ENCODE measurements at regions not wholly inside any gene's neighbourhood (a gene's known extent, or its start where the extent isn't known, plus 50 kb on each side); places are given as distances from the start of the nearest gene placed in this dataset.

GRCh38 chr3:147903026-147903425 is 493.9 kb downstream of the ZIC1 start:
- no peak for DNase-seq
- no peaks in the 10 kb centered on the region for H3K4me1 ChIP-seq
- 49 to 56% (median 51%) methylated on average over 4 of the region's 4 CpGs for WGBS, 3 donors
- intact Hi-C loops (cut with DNase I), result no loop called here
- H3K36me3 ChIP-seq (ENCODE audit: insufficient read depth in 1 of 2, low read depth in 1 of 2), result no peaks in the 10 kb centered on the region
- no peaks in the 10 kb centered on the region for H3K9me3 ChIP-seq
- no peak overlapping the region for H3K4me3 ChIP-seq
- TF ChIP-seq, protein P1, sequence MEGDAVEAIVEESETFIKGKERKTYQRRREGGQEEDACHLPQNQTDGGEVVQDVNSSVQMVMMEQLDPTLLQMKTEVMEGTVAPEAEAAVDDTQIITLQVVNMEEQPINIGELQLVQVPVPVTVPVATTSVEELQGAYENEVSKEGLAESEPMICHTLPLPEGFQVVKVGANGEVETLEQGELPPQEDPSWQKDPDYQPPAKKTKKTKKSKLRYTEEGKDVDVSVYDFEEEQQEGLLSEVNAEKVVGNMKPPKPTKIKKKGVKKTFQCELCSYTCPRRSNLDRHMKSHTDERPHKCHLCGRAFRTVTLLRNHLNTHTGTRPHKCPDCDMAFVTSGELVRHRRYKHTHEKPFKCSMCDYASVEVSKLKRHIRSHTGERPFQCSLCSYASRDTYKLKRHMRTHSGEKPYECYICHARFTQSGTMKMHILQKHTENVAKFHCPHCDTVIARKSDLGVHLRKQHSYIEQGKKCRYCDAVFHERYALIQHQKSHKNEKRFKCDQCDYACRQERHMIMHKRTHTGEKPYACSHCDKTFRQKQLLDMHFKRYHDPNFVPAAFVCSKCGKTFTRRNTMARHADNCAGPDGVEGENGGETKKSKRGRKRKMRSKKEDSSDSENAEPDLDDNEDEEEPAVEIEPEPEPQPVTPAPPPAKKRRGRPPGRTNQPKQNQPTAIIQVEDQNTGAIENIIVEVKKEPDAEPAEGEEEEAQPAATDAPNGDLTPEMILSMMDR (IDR thresholded peaks at IDR 0.05), result no peak
- no peak overlapping the region for H3K27ac ChIP-seq
- ATAC-seq, result no peak
- H3K27me3 ChIP-seq (ENCODE audit: insufficient read depth in 3 of 3, low read length in 2 of 3), result no peaks in the 10 kb centered on the region

GRCh38 chr3:147904421-147904820 is 495.3 kb downstream of the ZIC1 start:
- WGBS, 3 donors, result 67 to 69% (median 68%) methylated on average over 3 of the region's 3 CpGs
- TF ChIP-seq, protein P1 (IDR thresholded peaks at IDR 0.05), result no peak
- DNase-seq (no peak), ATAC-seq (no peak)
- H3K4me3 ChIP-seq, result no peak overlapping the region
- intact Hi-C loops (cut with DNase I), result no loop called here
- no peaks in the 10 kb centered on the region for H3K27me3 ChIP-seq (ENCODE audit: insufficient read depth in 3 of 3, low read length in 2 of 3)
- H3K4me1 ChIP-seq, result no peaks in the 10 kb centered on the region
- H3K9me3 ChIP-seq, result no peaks in the 10 kb centered on the region
- no peaks in the 10 kb centered on the region for H3K36me3 ChIP-seq (ENCODE audit: insufficient read depth in 1 of 2, low read depth in 1 of 2)
- H3K27ac ChIP-seq, result no peak overlapping the region

DNA sequence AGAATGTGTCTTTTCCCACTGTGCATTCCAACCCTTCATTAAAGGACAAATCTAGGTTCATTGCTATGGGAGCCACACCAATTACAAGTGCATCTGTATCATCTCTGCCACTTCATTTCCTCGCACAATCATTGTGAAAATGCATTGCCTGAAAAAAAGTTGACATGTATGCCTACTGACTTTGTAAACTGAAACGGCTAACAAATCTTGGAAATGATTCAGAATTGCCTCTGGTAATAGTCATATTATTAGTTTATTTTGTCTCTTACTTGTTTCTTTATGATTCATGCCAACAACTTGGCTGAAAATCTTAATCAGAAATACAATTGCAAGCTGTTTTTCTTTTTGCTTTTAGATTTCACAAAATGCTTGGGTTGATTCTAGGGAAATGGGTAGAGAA is 497.1 kb downstream of the ZIC1 start:
- Histone ChIP-seq H3K4me3 (no peak overlapping the region), H3K27me3 (ENCODE audit: insufficient read depth in 3 of 3, low read length in 2 of 3) (no peaks in the 10 kb centered on the region), H3K36me3 (ENCODE audit: insufficient read depth in 1 of 2, low read depth in 1 of 2) (no peaks in the 10 kb centered on the region), H3K9me3 (no peaks in the 10 kb centered on the region), H3K27ac (no peak overlapping the region), H3K4me1 (no peaks in the 10 kb centered on the region)
- TF ChIP-seq, protein P1 (IDR thresholded peaks at IDR 0.05), result no peak
- ATAC-seq (no peak), DNase-seq (no peak)
- WGBS, 3 donors, result 43 to 53% (median 48%) methylated on average over 2 of the region's 2 CpGs
- intact Hi-C loops (cut with DNase I), result no loop called here

GRCh38 chr3:147914532-147914931 is 505.4 kb downstream of the ZIC1 start:
- no peak for DNase-seq
- 70 to 85% (median 83%) methylated on average over 1 of the region's 1 CpG for WGBS, 3 donors
- Histone ChIP-seq H3K27me3 (ENCODE audit: insufficient read depth in 3 of 3, low read length in 2 of 3) (no peaks in the 10 kb centered on the region), H3K36me3 (ENCODE audit: insufficient read depth in 1 of 2, low read depth in 1 of 2) (no peaks in the 10 kb centered on the region), H3K27ac (no peak overlapping the region), H3K4me1 (no peaks in the 10 kb centered on the region), H3K4me3 (no peak overlapping the region), H3K9me3 (no peaks in the 10 kb centered on the region)
- ATAC-seq, result no peak
- intact Hi-C loops (cut with DNase I), result no loop called here
- TF ChIP-seq, protein P1 (IDR thresholded peaks at IDR 0.05), result no peak

GRCh38 chr3:147915057-147915456 is 505.9 kb downstream of the ZIC1 start:
- DNase-seq, result no peak
- TF ChIP-seq, protein P1 (IDR thresholded peaks at IDR 0.05), result no peak
- Histone ChIP-seq H3K27me3 (ENCODE audit: insufficient read depth in 3 of 3, low read length in 2 of 3) (no peaks in the 10 kb centered on the region), H3K27ac (no peak overlapping the region), H3K36me3 (ENCODE audit: insufficient read depth in 1 of 2, low read depth in 1 of 2) (no peaks in the 10 kb centered on the region), H3K9me3 (no peaks in the 10 kb centered on the region), H3K4me1 (no peaks in the 10 kb centered on the region), H3K4me3 (no peak overlapping the region)
- no peak for ATAC-seq
- intact Hi-C loops (cut with DNase I), result no loop called here
- 43 to 82% (median 56%) methylated on average over 5 of the region's 5 CpGs for WGBS, 3 donors
